CD4-positive, alpha-beta memory T cell (primary cell): ENCODE measurements at regions not wholly inside any gene's neighbourhood (a gene's known extent, or its start where the extent isn't known, plus 50 kb on each side); places are given as distances from the start of the nearest gene placed in this dataset.
"Not testable (repeated sequence)": the region's sequence is repeated elsewhere in the genome, so short reads cannot be mapped to it uniquely, and the experiment has no call there.

ENCODE experiments used
- CTCF ChIA-PET: fragments of 350-600 bp; sonication (Branson Sonifier 250); formaldehyde crosslinking; loops from one replicate; lab custom pipeline; 2021; ENCODE audit warnings: inconsistent platforms; ENCODE audit not compliant: partially characterized antibody; lab: Charles Lee
- POLR2A ChIA-PET: fragments of 350-600 bp; sonication (Branson Sonifier 250); formaldehyde crosslinking; loops from one replicate; lab custom pipeline; 2021; ENCODE audit not compliant: partially characterized antibody; lab: Charles Lee
- DNase-seq, 5 donors: peaks; one replicate each; pipeline versions ENCODE4 v3.0.0 to v3.0.0-alpha.2; 2020 to 2022; ENCODE audit warnings: mixed read lengths in 1 of 5
- H3K27ac ChIP-seq: one replicate; pipeline ENCODE4 v1.7.0; 2013; ENCODE audit warnings: low read depth, low read length
- H3K27me3 ChIP-seq: 2 replicates; pipeline ENCODE4 v1.7.0; 2013; ENCODE audit warnings: mild to moderate bottlenecking, low read length, moderate library complexity; ENCODE audit not compliant: insufficient read depth
- H3K36me3 ChIP-seq: 2 replicates; pipeline ENCODE4 v1.7.0; 2013; ENCODE audit warnings: mild to moderate bottlenecking, low read length, moderate library complexity; ENCODE audit not compliant: insufficient read depth
- H3K4me1 ChIP-seq: 2 replicates; pipeline ENCODE4 v1.7.0; 2013; ENCODE audit warnings: mild to moderate bottlenecking, low read length, moderate library complexity; ENCODE audit not compliant: insufficient read depth
- H3K4me3 ChIP-seq, 2 donors: one replicate each; pipeline ENCODE4 v1.7.0; 2013; ENCODE audit warnings: low read length in 2 of 2, mild to moderate bottlenecking in 1 of 2
- H3K9me3 ChIP-seq, 2 donors: one replicate each; pipeline ENCODE4 v1.7.0; 2013; ENCODE audit warnings: low read length in 2 of 2, control low read depth in 1 of 2; ENCODE audit not compliant: control insufficient read depth in 1 of 2
- H3K27ac Mint-ChIP-seq, 7 donors: one replicate each; pipeline ENCODE4 v1.8.0; 2020 to 2021; ENCODE audit warnings: mixed read lengths in 7 of 7, mild to moderate bottlenecking in 6 of 7, inconsistent platforms in 3 of 7, moderate library complexity in 3 of 7
- H3K27me3 Mint-ChIP-seq, 2 donors: one replicate each; pipeline ENCODE4 v1.8.0; 2020 to 2021; ENCODE audit warnings: mixed read lengths in 2 of 2
- H3K36me3 Mint-ChIP-seq, 2 donors: one replicate each; pipeline ENCODE4 v1.8.0; 2020 to 2021; ENCODE audit warnings: mixed read lengths in 2 of 2, inconsistent platforms in 1 of 2, mild to moderate bottlenecking in 1 of 2
- H3K4me1 Mint-ChIP-seq, 4 donors: one replicate each; pipeline ENCODE4 v1.8.0; 2020 to 2021; ENCODE audit warnings: mixed read lengths in 4 of 4, mild to moderate bottlenecking in 1 of 4
- H3K4me3 Mint-ChIP-seq, 8 donors: one replicate each; pipeline ENCODE4 v1.8.0; 2020 to 2021; ENCODE audit warnings: mixed read lengths in 8 of 8, mild to moderate bottlenecking in 7 of 8, moderate library complexity in 6 of 8, inconsistent platforms in 3 of 8
- H3K9me3 Mint-ChIP-seq, 8 donors: one replicate each; pipeline ENCODE4 v1.8.0; 2020 to 2021; ENCODE audit warnings: mixed read lengths in 8 of 8, mild to moderate bottlenecking in 5 of 8, inconsistent platforms in 3 of 8, moderate library complexity in 1 of 8
- intact Hi-C: fragments of 100-400 bp; cut with micrococcal nuclease; formaldehyde crosslinking; loops from one replicate; pipeline ENCODE4 v1.15.1; 2023

- no peaks in the 10 kb centered on the region for H3K36me3 Mint-ChIP-seq
- no peaks in the 10 kb centered on the region for H3K9me3 Mint-ChIP-seq
- no peak overlapping the region for H3K27ac ChIP-seq
- H3K27me3 Mint-ChIP-seq: peaks cover 3 to 5% of the 10 kb centered on the region in 2 donors
- DNase-seq: no peak
- no peaks in the 10 kb centered on the region for H3K4me1 Mint-ChIP-seq
- no peak overlapping the region for H3K27ac Mint-ChIP-seq
- intact Hi-C loops: no loop called here
- CTCF ChIA-PET: interaction anchor here (1.5 kb wide), 1 partner anchor 12 kb away, joined by 3 read pairs; no protein-coding TSS in a partner anchor
- no peaks in the 10 kb centered on the region for H3K4me1 ChIP-seq
- POLR2A ChIA-PET: no interaction called here
- H3K4me3 ChIP-seq: no peak overlapping the region
- no peaks in the 10 kb centered on the region for H3K27me3 ChIP-seq
- H3K4me3 Mint-ChIP-seq: no peak overlapping the region
- no peaks in the 10 kb centered on the region for H3K9me3 ChIP-seq
- no peaks in the 10 kb centered on the region for H3K36me3 ChIP-seq
Observed at GRCh38 chr6:168999392-168999791, 254.3 kb downstream of the THBS2 start.

GRCh38 chr6:168996356-168996625 lies 257.4 kb downstream of the THBS2 start:
- Histone ChIP-seq H3K27ac (no peak overlapping the region), H3K36me3 (no peaks in the 10 kb centered on the region), H3K4me1 (no peaks in the 10 kb centered on the region), H3K27me3 (no peaks in the 10 kb centered on the region), H3K9me3 (no peaks in the 10 kb centered on the region), H3K4me3 (no peak overlapping the region)
- no peak for DNase-seq
- Mint-ChIP-seq H3K27me3 (peaks cover 0 to 3% of the 10 kb centered on the region in 2 donors), H3K36me3 (no peaks in the 10 kb centered on the region), H3K4me3 (no peak overlapping the region), H3K27ac (no peak overlapping the region), H3K9me3 (no peaks in the 10 kb centered on the region), H3K4me1 (no peaks in the 10 kb centered on the region)
- ChIA-PET CTCF (no interaction called here), POLR2A (no interaction called here)
- intact Hi-C loops: no loop called here

- no peak overlapping the region for H3K4me3 Mint-ChIP-seq
- no peak overlapping the region for H3K27ac Mint-ChIP-seq
- H3K4me1 ChIP-seq: no peaks in the 10 kb centered on the region
- no peaks in the 10 kb centered on the region for H3K27me3 ChIP-seq
- H3K9me3 Mint-ChIP-seq: no peaks in the 10 kb centered on the region
- no peak for DNase-seq
- ChIA-PET CTCF (no interaction called here), POLR2A (no interaction called here)
- no peaks in the 10 kb centered on the region for H3K27me3 Mint-ChIP-seq
- no peaks in the 10 kb centered on the region for H3K4me1 Mint-ChIP-seq
- no peaks in the 10 kb centered on the region for H3K36me3 Mint-ChIP-seq
- H3K4me3 ChIP-seq: no peak overlapping the region
- H3K27ac ChIP-seq: no peak overlapping the region
- intact Hi-C loops: no loop called here
- no peaks in the 10 kb centered on the region for H3K36me3 ChIP-seq
- no peaks in the 10 kb centered on the region for H3K9me3 ChIP-seq
Observed at GRCh38 chr6:168995526-168996355, 257.9 kb downstream of the THBS2 start.

GRCh38 chr6:168994956-168995355 lies 258.7 kb downstream of the THBS2 start:
- H3K27me3 Mint-ChIP-seq: no peaks in the 10 kb centered on the region
- no peaks in the 10 kb centered on the region for H3K36me3 Mint-ChIP-seq
- Histone ChIP-seq H3K9me3 (no peaks in the 10 kb centered on the region), H3K4me1 (no peaks in the 10 kb centered on the region), H3K27ac (no peak overlapping the region), H3K4me3 (no peak overlapping the region), H3K27me3 (no peaks in the 10 kb centered on the region), H3K36me3 (no peaks in the 10 kb centered on the region)
- intact Hi-C loops: no loop called here
- no peak overlapping the region for H3K27ac Mint-ChIP-seq
- no peak overlapping the region for H3K4me3 Mint-ChIP-seq
- DNase-seq: no peak
- ChIA-PET POLR2A (no interaction called here), CTCF (no interaction called here)
- no peaks in the 10 kb centered on the region for H3K9me3 Mint-ChIP-seq
- H3K4me1 Mint-ChIP-seq: no peaks in the 10 kb centered on the region

- POLR2A ChIA-PET: no interaction called here
- H3K4me1 Mint-ChIP-seq: no peaks in the 10 kb centered on the region
Observed at GRCh38 chr6:168992446-168993144, 261.1 kb downstream of the THBS2 start.

GRCh38 chr6:168991695-168992094 lies 262.0 kb downstream of the THBS2 start:
- CTCF ChIA-PET, POLR2A ChIA-PET, H3K27ac ChIP-seq, intact Hi-C loops, DNase-seq, H3K9me3 ChIP-seq, H3K27me3 Mint-ChIP-seq, H3K4me1 Mint-ChIP-seq, H3K9me3 Mint-ChIP-seq, H3K27me3 ChIP-seq, H3K4me3 ChIP-seq, H3K36me3 ChIP-seq, H3K27ac Mint-ChIP-seq, H3K4me1 ChIP-seq, H3K4me3 Mint-ChIP-seq, H3K36me3 Mint-ChIP-seq: not testable (repeated sequence)

More at GRCh38 chr6:168992446-168993144, 261.1 kb downstream of the THBS2 start:
- H3K27ac ChIP-seq: no peak overlapping the region
- intact Hi-C loops: no loop called here
- H3K4me3 ChIP-seq: no peak overlapping the region
- DNase-seq: no peak
- Mint-ChIP-seq H3K27me3 (no peaks in the 10 kb centered on the region), H3K36me3 (no peaks in the 10 kb centered on the region), H3K4me3 (no peak overlapping the region), H3K27ac (no peak overlapping the region), H3K9me3 (no peaks in the 10 kb centered on the region)
- CTCF ChIA-PET: no interaction called here
- no peaks in the 10 kb centered on the region for H3K4me1 ChIP-seq
- no peaks in the 10 kb centered on the region for H3K27me3 ChIP-seq
- H3K36me3 ChIP-seq: no peaks in the 10 kb centered on the region
- H3K9me3 ChIP-seq: no peaks in the 10 kb centered on the region

- no peaks in the 10 kb centered on the region for H3K9me3 Mint-ChIP-seq
- ChIA-PET CTCF (no interaction called here), POLR2A (no interaction called here)
- H3K27me3 Mint-ChIP-seq: no peaks in the 10 kb centered on the region
- H3K9me3 ChIP-seq: no peaks in the 10 kb centered on the region
- H3K36me3 ChIP-seq: no peaks in the 10 kb centered on the region
- intact Hi-C loops: no loop called here
- DNase-seq: no peak
- no peaks in the 10 kb centered on the region for H3K4me1 Mint-ChIP-seq
- H3K27me3 ChIP-seq: no peaks in the 10 kb centered on the region
- no peaks in the 10 kb centered on the region for H3K4me1 ChIP-seq
- H3K27ac ChIP-seq: no peak overlapping the region
- H3K36me3 Mint-ChIP-seq: no peaks in the 10 kb centered on the region
- no peak overlapping the region for H3K27ac Mint-ChIP-seq
- no peak overlapping the region for H3K4me3 Mint-ChIP-seq
- no peak overlapping the region for H3K4me3 ChIP-seq
Observed at GRCh38 chr6:168990019-168990751, 263.5 kb downstream of the THBS2 start.
